ENCODE measurements at regions not wholly inside any gene's neighbourhood (a gene's known extent, or its start where the extent isn't known, plus 50 kb on each side); places are given as distances from the start of the nearest gene placed in this dataset.

DNA sequence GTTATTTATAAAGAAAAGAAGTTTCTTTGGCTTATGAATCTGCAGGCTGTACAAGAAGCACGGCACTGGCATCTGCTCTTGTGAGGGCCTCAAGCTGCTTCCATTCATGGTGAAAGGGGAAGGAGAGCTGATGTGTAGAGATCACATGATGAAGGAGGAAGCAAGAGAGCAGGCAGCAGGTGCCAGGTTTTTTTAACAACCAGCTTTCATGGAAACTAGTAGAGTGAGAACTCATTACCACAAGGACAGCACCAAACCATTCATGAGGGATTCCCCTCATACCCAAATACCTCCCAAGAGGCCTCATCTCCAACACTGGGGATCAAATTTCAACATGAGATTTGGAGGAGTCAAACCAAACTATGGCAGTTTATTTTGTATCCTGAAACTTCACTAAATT, 85.8 kb upstream of the CAMK1G start:
- no peak for DNase-seq (ENCODE audit: low spot score)

DNA sequence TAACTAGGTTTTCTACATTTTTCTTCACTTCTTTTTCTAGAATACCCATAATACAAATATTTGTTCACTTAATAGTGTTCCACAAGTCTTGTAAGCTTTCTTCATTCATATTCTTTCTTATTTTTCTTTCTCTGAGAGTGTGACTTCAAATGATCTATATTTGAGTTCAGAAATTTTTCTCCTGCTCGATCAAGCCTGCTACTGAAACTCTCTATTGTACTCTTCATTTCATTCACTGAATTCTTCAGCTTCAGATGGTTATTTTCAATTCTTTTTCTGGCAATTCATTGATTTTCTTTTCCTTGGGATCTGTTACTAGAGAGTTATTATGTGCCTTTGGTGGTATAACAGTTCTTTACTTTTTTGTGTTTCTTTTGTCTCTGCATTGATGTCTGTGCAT, 82.5 kb upstream of the CAMK1G start:
- no peak for DNase-seq (ENCODE audit: low spot score)

DNA sequence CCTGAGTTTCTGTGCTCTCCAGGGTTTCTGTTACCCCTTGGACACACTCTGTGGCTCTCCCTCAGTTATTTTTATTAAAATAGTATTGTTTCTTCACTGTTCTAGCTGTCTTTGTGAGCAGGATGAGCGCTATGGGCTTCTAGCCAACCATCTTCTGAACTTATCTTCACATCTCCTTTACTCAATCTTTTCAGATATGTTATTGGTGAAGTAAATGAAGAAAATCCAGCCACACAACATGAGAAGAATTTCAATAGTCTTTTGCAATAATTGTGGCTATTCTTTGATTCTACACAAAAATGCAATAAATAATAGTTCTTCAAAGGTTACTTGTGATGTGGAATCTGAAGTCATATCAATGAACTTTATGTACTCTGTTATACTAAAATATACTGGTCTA, 80.3 kb upstream of the CAMK1G start:
- DNase-seq (ENCODE audit: low spot score), result no peak

- no peak for DNase-seq (ENCODE audit: low spot score)
These were observed 78.9 kb upstream of the CAMK1G start for GRCh38 chr1:209504571-209504970.

DNA sequence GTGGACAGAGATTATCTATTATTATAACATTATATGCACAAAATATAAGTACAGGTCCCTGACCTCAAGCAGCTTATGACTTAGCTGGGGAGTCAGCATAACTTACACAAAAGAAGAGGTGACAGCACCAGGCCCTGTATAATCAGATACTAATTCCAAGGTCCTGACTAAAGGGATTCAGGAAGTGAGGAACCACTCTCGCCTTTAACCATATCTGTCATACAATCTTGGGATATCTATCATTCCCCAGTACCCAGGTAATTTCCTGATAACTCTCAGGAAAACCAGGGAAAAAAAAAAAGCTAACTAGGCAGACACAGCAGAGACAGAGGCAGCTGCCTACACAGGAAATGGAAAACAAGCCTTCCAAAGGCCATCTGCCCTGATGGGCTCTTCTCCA, 78.5 kb upstream of the CAMK1G start:
- DNase-seq (ENCODE audit: low spot score), result no peak

DNA sequence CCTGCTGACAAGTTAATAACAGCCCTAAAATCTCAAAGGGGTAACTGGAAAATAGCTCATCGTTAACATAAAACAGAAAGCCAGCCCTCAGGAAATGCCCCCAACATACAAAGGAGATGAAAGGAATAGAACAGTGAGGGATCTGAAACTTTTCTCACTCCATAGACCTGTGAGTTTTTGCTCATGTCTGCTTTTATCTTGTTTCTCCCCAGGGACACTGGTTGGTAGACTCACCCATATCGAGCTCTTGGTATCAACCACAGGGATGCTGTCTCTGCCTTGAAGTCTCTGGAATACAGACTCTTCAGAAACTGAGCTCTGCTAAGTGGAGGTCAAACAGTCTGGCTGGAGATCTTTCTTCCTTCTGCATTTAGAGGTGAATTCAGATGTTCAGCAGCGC, 77.4 kb upstream of the CAMK1G start:
- no peak for DNase-seq (ENCODE audit: low spot score)

DNA sequence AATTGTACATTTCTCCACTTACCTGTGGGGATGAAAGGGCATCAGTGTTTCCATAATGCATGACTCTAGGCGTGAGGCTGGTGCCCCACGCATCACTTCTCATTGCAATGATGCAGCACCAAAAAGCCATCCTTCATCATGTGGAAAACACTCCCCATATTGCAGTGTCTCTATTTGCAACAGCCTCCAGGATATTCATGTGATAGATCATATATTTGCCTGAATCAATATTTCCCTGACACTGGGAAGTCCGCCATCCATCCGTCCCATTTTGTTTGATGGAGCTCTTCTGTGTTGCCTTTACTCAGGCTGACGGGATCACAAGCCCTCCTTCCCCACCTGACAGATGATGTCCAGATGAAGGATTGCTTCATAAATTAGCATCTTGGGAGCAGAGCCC, 74.5 kb upstream of the CAMK1G start:
- DNase-seq (ENCODE audit: low spot score), result no peak

DNA sequence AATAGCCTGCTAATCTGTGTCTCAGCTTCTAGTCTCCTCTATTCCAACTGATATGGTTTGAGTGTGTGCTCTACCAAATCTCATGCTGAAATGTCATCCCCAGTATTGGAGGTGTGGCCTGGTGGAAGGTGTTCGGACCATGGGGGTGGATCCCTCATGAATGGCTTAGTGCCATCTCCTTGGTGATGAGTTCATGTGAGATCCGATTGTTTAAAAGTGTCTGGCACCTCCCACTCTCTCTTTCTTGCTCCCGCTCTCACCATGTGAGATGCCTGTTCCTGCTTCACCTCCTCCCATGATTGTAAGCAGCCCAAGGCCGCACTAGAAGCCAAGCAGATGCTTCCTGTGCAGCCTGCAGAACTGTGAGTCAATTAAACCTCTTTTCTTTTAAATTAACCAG, 73.5 kb upstream of the CAMK1G start:
- no peak for DNase-seq (ENCODE audit: low spot score)

DNA sequence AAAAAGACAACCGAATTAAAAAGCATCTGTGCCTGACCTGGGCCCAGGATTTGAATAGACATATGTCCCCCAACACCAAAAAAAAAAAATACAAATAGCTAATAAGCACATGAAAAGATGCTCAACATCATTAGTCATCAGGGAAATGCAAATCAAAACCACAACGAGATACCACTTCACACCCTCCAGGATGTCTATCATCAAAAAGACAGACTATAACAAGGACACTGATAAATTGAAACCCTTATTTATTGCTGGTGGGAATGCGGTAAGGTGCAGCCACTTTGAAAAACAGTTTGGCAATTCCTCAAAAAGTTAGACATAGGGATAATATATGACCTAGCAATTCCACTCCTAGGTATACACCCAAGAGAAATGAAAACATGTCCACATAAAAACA, 72.3 kb upstream of the CAMK1G start:
- DNase-seq (ENCODE audit: low spot score), result no peak

- DNase-seq (ENCODE audit: low spot score), result no peak
These were observed 70.7 kb upstream of the CAMK1G start for GRCh38 chr1:209512821-209513220.

DNA sequence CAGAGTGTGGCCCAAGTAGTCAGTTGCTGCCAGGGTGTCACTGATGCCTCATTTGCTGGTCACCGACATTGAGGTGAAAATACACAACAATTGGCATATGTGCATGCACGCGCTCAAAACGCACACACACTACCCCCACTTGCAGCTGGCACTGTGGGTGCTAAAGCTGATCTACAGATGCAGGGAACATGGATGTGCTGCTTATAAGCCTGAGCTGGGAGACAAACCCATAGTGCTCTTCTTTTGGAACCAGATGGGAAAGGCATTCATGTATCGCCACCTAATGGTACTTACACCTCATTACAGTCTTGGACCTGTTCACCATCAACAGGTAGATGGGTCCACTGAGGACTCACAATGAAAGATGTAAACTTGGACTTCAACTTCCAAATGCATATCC, 70.3 kb upstream of the CAMK1G start:
- peak; percentile 65 for DNase-seq (ENCODE audit: low spot score)

- DNase-seq (ENCODE audit: low spot score), result no peak
These were observed 66.5 kb upstream of the CAMK1G start for GRCh38 chr1:209516771-209517680.

- DNase-seq (ENCODE audit: low spot score), result no peak
These were observed 65.8 kb upstream of the CAMK1G start for GRCh38 chr1:209517681-209518050.

- DNase-seq (ENCODE audit: low spot score), result no peak
These were observed 63.7 kb upstream of the CAMK1G start for GRCh38 chr1:209519786-209520185.

DNA sequence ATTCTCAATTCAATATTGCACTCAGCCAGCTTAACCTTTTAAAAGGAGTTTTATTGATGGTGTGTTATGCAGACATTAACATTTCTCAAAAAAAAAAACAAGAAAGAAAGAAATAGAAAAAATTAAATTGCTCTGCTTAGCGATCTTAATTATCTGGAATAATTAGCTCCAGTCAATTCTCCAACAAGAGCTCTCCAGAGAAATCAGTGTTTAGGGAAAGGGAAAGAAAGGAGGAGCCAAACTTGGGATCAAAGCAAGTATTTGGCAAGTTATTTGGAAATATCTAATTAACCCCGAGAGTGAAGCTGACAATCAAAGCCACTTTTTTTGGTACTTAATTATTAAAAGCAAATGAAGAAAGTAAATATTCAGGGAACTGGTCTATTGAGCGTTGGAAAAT, 60.7 kb upstream of the CAMK1G start:
- no peak for DNase-seq (ENCODE audit: low spot score)

DNA sequence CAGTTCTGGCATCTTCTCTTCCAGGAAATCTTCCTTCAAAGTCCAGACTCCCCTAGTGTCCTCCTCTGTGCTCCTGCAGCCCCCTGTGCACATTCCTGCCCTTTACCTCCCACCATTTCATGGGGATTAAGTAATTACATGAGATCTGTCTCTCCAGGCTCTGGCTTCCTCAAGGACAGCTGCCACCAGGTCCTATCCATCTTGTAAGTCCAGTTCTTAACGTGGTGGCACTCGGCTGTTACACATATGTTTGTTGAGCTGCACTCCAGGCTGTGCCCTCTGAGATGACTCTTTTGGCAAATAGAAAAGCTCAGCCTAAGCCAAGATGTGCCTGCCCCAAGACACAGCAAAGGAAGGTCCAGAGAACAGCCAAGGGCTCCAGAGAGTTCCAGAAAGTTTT, 57.4 kb upstream of the CAMK1G start:
- no peak for DNase-seq (ENCODE audit: low spot score)

DNA sequence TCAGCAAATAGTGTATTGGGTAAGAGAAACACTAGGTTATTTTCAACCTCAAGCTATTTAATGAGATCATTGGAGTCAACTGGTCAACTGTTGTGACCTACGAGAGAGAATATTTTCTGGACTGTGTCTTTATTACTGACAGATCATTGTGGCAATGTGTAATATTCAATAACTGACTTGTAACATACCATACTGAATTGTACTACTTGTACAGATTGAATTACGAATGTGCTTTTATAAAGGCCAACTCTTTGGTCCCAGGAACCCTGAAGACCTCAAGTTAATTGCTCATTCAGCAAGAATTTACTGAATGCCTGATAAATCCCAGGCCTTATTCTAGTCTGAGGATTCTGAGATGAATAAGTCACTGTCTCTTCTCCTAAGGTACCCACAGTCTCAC, 56.1 kb upstream of the CAMK1G start:
- no peak for DNase-seq (ENCODE audit: low spot score)

DNA sequence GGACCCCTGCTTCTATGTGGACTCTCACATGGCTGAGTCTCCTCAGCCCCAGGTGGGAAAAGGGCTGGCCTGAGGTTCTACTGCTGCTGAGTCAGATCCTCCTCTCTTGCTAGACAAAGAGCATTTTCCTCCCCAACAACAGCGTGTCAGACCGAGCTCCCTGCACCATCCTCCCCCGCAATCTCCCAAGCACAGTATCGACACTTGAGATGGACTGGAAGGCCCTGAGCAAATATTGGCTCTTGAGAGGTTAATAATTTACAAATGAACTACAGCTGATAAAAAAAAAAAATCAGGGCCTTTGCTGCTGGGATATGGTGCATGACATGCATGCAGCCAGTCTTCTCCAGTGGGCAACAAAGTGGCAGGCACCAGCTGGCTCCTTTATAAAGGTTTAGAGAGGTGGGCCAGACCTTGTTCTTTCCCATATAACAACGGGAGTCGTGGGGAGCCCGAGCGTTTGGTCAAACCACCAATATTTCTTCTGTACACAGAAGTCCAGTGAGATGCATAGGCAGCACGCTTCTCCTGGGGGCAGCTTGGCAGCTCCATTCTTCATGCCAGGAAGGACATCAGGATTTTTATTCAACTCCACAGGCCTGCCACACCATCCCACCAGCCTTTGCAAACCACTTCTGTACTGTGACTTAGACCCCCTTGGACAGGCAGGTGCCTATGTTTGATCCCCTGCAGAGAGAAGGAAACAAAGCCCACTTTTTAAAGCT, 55.4 kb upstream of the CAMK1G start:
- DNase-seq (ENCODE audit: low spot score), result peak; percentile 62

DNA sequence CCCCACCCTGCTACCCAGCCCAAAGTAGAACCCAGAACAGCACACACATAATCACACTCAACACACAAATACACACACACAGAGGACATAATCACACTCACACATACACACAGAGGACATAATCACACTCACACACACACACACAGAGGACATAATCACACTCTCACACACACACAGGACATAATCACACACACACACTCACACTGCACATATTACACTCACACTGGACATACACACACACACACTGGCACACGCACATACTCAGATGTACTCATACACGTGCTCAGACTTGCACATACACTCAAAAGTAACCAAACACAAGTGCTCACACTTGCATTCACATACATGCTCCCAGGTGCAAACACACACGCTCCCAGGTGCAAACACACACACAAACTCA, 54.3 kb upstream of the CAMK1G start:
- no peak for DNase-seq (ENCODE audit: low spot score)

- DNase-seq (ENCODE audit: low spot score), result no peak
These were observed 52.5 kb upstream of the CAMK1G start for GRCh38 chr1:209531006-209531405.

DNA sequence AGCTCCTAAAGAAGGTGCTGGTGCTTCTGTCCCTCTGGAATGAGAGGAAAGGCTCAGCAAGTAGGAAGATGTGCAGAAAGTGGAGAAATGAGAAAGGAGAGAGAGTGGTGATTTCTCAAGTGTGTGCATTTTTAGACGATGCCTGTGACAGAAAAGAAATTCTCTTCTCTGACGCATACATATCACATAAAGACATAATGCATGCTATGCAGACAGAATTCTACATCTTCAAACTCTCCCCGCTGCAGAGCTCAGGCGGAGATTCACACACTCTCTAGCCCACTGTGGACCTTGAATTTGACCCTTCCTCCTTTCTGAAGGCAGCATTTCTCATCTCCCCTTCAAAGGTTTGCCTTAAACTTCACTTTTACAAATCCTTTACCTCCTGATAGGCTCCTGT, 52.0 kb upstream of the CAMK1G start:
- DNase-seq (ENCODE audit: low spot score), result no peak

Data from HT-29 (cell line).